ELF-1 (cell line): ENCODE measurements at regions not wholly inside any gene's neighbourhood (a gene's known extent, or its start where the extent isn't known, plus 50 kb on each side); places are given as distances from the start of the nearest gene placed in this dataset.

Source experiments
- DNase-seq: peaks from one replicate; pipeline ENCODE4 v3.0.0-alpha.2; 2016; ENCODE audit warnings: low read depth, low spot score

DNA sequence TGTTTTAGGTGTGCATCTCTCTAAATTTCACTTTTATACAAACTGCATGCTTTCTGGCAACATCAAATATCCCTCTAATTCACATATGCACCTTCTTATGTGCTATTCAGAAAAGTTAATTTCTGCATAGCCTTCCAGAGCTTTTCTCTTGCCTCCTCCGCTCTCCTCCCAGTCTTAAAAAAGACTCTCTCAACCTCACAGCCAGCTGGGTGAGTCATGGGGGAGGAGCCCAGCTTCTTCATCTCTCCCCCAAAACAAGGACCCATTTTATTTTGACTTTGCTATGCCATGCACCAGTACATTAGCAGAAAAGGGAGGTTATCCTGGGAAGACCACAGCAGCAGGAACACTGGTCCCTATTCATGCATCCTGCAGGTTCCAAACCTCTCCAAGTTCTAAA, 234.4 kb downstream of the KCNA4 start:
- no peak for DNase-seq

- DNase-seq: no peak
Measured at GRCh38 chr11:29781268-29781667, 235.6 kb downstream of the KCNA4 start.

DNA sequence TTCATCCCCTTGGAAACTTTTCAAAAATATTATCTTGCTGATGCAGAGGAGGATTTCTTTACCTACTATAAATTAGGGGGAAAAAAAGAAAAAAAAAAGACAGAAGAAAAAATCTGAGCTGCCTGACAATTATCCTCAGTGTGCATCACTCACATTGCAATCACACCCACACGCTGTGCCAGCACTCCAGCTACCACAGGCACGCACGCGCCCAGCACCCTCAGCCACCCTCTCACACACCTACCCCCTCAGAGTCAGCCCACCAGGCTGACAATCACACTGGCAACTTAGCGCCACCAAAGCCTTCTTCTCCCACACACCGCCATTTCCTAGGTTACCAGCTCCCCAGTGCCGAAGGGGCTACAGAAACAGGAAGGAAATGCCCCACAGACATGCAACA, 236.1 kb downstream of the KCNA4 start:
- peak; percentile 12 for DNase-seq

GRCh38 chr11:29773656-29774264, 243.1 kb downstream of the KCNA4 start:
- peak; percentile 25 for DNase-seq

DNA sequence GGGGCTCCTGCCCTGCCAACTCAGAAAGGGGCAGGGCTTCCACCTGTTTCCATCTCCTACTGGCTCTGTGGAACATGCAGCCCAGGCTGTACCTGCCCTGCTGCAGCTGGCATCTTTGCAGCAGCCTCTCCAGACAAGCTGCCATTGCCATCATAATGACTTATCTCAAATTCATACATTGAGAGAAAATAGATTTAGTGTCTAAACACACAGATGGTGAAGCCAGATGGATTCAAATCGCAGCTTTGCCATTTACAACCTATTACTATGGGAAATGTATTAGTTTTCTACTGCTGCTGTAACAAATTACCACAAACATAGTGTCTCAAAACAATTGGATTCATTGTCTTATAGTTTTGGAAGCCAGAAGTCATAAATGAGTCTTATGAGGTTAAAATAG, 260.0 kb downstream of the KCNA4 start:
- DNase-seq: no peak

DNA sequence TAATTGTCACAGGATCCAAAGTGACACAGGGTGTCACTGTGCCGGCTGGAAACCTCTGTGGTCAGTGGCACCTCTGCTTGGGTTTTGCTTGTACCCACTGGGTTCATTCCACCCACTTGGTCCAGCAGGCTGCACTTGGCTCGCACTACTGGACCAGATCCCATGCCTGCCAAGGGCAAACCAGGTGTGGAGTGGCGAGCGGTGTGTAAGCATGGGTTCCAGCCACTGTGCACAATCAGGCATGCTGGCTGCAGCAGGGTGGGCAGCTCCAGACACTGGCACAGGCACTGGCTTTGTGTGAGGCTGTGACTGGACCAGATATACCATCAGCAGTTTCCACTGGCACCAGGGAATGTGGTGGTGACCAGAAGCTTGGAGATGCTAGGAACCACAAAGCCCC, 261.4 kb downstream of the KCNA4 start:
- DNase-seq: no peak

DNA sequence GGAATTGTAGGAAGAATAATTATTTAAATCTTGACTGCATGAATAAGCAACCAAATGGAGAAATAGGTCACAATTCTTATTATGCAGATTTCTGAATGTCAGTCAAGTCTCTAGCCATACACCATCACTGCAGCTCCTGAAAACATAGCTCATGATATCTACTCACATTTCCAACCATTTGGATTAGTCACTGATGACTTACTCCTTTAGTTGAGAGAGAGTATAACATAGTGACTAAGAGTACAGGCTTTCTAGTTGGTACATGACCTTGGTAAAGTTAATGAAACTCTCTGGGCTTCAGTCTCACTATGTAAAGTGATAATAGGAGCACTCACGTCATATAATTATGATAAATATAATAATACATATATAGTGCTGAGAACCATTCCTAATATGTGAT, 265.2 kb downstream of the KCNA4 start:
- DNase-seq: no peak

DNA sequence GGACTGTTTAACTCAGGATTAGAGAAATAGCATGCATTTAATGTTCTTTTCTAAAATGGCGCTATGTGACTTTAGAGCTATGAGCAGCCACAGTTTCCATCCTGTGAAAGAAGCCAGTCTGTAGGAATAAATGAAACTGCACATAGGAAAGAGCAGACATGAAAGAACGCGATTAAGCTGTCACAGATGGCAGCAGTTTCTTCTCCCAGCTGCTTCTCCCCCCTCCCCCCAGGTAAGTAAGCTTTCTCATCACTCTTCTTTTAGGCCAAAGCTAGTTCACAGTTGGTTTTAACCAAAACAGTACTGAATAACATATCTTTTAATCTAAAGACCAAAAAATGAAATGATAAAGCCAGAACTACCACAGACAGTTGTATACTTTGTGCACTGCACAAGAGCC, 266.4 kb downstream of the KCNA4 start:
- DNase-seq: no peak

GRCh38 chr11:29734287-29734686, 282.5 kb downstream of the KCNA4 start:
- DNase-seq: no peak

GRCh38 chr11:29713831-29714320, 303.0 kb downstream of the KCNA4 start:
- DNase-seq: no peak

- no peak for DNase-seq
Measured at GRCh38 chr11:29712616-29713015, 304.2 kb downstream of the KCNA4 start.

- DNase-seq: no peak
Measured at GRCh38 chr11:29707924-29708323, 308.9 kb downstream of the KCNA4 start.

DNA sequence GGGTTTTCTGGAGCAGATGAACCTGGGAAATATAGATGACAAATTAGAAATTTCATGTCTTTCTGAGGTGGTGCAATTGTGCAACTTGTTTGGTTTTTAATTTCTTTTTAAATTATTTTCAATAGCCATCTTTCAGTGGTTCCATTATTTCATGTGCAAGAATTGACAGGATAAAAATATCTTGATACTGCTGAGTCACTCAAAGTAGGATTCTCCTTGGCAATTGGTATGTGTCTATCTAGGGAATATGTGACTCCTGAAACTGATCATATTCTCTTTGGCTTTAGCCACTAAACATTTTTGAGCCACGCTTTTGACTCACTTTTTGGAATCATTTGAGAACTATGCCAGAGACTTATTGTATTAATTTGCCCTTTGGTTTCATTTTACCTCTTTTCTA, 331.5 kb downstream of the KCNA4 start:
- DNase-seq: no peak

- no peak for DNase-seq
Measured at GRCh38 chr11:29682856-29683255, 334.0 kb downstream of the KCNA4 start.

DNA sequence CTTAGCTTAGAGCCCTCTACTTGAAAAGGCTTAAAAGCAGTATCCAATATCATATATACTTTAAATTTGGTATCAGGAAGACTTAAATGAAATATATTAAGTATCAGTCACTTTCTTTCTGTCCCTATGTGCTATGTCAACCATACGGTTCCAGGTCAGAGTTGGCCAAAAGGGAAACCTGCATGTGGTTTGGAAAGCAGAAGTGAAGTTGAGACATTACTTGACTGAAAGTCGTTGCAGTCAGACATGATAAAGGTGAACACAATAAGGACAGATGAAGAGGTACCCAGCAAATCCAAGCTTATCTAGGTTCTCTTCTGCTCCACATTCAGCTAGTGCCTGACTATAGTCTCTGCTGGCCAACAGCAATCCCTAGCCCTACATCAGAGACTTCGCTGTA, 336.8 kb downstream of the KCNA4 start:
- DNase-seq: no peak

DNA sequence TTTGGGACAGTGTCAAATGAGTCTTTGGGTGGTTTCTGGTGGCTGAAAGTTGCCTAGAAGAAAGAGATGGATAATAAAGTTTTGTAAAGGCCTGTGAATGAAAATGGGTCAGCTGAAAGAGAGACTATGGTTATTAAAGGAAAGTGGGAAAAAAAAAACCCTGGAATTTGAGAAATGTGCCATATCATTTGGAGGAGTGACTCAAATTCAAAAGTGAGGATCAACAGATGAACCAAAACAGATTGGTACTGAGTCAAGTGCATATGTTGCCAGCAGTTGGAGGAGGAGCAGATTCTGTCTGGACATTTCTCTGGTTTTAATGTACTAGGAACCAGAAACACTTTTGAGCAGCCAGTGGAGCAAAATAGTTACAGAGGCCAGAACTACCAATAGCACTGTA, 339.8 kb downstream of the KCNA4 start:
- DNase-seq: no peak

DNA sequence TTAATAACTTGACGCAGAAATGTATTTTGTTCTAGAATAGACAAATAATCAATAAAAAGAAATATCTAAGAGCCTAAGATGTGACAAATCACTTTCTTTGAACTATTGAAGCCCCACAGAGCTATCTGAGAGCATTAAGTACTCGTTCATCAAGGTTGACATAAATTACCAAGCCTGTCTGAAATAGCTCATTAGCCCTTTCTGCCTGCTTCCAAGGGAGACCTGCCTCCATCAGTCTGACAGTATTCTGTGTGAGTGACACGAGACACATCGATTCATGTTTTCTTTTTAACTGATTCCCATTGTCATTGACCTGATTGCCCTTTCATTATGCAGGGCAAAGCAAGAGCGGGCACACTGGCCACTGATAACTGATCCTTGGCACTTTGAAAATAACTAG, 347.5 kb downstream of the KCNA4 start:
- no peak for DNase-seq

DNA sequence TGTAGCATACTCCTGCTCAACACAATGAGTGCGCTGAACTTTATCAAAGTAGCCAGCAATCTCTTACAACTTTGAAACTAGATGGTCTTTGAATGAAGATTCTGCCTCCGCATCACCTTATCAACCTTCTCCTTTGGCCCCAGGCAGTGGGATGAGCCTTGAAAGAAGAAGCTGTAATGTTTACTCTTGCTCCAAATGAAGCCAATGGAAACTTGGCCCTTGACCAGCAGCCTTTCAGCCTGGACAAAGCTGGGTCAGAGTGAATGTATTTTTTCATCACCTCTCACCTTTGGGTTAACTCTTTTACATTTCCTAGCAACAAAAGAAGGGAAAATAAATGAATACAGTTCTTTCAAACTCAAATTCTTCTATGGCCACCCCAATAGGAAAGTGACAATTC, 359.1 kb downstream of the KCNA4 start:
- DNase-seq: no peak

DNA sequence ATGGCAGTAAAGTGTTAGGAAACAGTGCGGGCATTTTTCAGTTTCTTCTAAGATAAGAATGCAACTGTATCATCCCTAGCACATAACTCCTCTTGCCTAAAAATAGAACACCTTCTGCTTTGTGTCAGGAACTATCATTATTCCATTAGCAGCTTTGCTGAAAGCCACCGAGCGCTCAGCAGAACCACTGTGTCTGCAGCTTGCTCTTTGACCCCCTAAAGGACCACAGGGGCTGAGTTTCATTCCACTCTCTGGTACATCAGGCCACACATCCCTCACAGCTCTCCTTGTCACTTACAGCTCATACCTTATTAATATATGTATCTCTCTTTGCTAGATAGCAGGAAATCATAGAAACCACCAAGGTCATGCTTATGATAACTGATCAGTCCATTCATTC, 360.2 kb downstream of the KCNA4 start:
- DNase-seq: no peak

GRCh38 chr11:29645373-29645772, 371.5 kb downstream of the KCNA4 start:
- no peak for DNase-seq

GRCh38 chr11:29641201-29641600, 375.6 kb downstream of the KCNA4 start:
- DNase-seq: no peak

DNA sequence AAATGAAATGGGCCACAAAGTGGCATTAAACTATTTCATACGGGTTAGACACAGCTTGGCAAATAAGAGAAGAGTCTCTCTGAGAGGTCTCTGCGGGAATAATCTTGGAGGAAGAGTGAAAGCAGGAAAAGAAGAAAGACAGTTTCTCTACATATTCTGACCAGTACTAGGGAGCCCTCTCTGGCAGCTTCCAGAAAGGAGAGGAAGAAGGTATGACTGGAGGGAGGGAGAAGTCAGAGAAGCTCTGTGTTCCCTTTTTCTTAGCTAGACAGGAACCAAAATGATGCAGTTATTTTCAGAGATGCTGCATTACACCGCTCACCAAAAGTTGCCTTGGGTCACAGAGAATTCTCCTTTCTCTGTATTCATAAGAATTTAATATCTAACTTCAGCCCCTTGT, 382.1 kb downstream of the KCNA4 start:
- no peak for DNase-seq

GRCh38 chr11:29634244-29634643, 382.6 kb downstream of the KCNA4 start:
- DNase-seq: no peak

DNA sequence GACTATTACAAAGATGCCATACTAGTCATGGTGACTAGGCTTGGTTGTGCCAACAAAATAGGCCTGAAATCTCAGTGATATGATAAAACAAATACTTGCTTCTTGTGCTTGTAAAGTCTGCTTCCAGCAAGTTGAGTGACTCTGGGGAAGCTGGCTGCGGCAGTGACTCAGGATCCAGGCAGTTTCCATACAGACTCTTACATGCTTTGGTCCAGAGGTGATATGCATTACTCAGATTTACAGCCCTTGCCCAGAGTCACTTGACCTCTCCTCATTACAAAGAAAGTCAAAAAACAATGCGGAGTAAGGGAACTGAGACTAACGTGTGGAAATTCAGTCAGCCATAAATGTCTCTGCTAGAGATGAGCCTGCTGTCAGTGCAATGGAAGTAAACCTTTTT, 387.5 kb downstream of the KCNA4 start:
- DNase-seq: peak; percentile 6
